Urothelium cell line (cell line): ENCODE measurements at regions not wholly inside any gene's neighbourhood (a gene's known extent, or its start where the extent isn't known, plus 50 kb on each side); places are given as distances from the start of the nearest gene placed in this dataset.
"Not testable (repeated sequence)": the region's sequence is repeated elsewhere in the genome, so short reads cannot be mapped to it uniquely, and the experiment has no call there.

Source experiments
- DNase-seq: peaks from one replicate; pipeline ENCODE4 v3.0.0; 2011; ENCODE audit warnings: low spot score, mixed read lengths
- FAIRE-seq: peaks from 2 replicates; lab custom pipeline; 2011; peaks lifted over from hg19 to GRCh38; lab: Jason Lieb, UNC

- no peak for FAIRE-seq
Measured at GRCh38 chr20:33908336-33908735, 85.4 kb upstream of the RALY start.

GRCh38 chr20:33908868-33909267, 84.8 kb upstream of the RALY start:
- DNase-seq (no peak), FAIRE-seq (no peak)

More at GRCh38 chr20:33908336-33908735, 85.4 kb upstream of the RALY start:
- DNase-seq, result no peak

GRCh38 chr20:33909331-33909921, 84.3 kb upstream of the RALY start:
- FAIRE-seq (no peak), DNase-seq (peak; percentile 88)

GRCh38 chr20:33910056-33910455, 83.7 kb upstream of the RALY start:
- FAIRE-seq, result no peak

GRCh38 chr20:33910529-33911327, 83.0 kb upstream of the RALY start:
- DNase-seq (no peak), FAIRE-seq (no peak)

More at GRCh38 chr20:33910056-33910455, 83.7 kb upstream of the RALY start:
- no peak for DNase-seq

- DNase-seq, result peak; percentile 87
- no peak for FAIRE-seq
Measured at GRCh38 chr20:33914919-33915318, 78.8 kb upstream of the RALY start.

- DNase-seq, result peak; percentile 45
- no peak for FAIRE-seq
Measured at GRCh38 chr20:33915726-33916331, 77.9 kb upstream of the RALY start.

GRCh38 chr20:33916768-33917167, 76.9 kb upstream of the RALY start:
- no peak for FAIRE-seq

GRCh38 chr20:33917831-33918525, 75.7 kb upstream of the RALY start:
- no peak for DNase-seq
- no peak for FAIRE-seq

More at GRCh38 chr20:33916768-33917167, 76.9 kb upstream of the RALY start:
- DNase-seq, result no peak

- DNase-seq, result no peak
- FAIRE-seq, result no peak
Measured at GRCh38 chr20:33918662-33919061, 75.0 kb upstream of the RALY start.

- FAIRE-seq, result no peak
Measured at GRCh38 chr20:33919653-33920052, 74.1 kb upstream of the RALY start.

GRCh38 chr20:33922224-33922623, 71.5 kb upstream of the RALY start:
- no peak for DNase-seq
- no peak for FAIRE-seq

More at GRCh38 chr20:33919653-33920052, 74.1 kb upstream of the RALY start:
- DNase-seq, result no peak

- DNase-seq (no peak), FAIRE-seq (no peak)
Measured at GRCh38 chr20:33923740-33924139, 70.0 kb upstream of the RALY start.

- no peak for FAIRE-seq
- no peak for DNase-seq
Measured at GRCh38 chr20:33925867-33926266, 67.8 kb upstream of the RALY start.

GRCh38 chr20:33926425-33926824, 67.3 kb upstream of the RALY start:
- DNase-seq (no peak), FAIRE-seq (no peak)

- DNase-seq (no peak), FAIRE-seq (no peak)
Measured at GRCh38 chr20:33927724-33928123, 66.0 kb upstream of the RALY start.

- no peak for DNase-seq
- FAIRE-seq, result no peak
Measured at GRCh38 chr20:33929917-33930316, 63.8 kb upstream of the RALY start.

GRCh38 chr20:33933469-33933909, 60.2 kb upstream of the RALY start:
- no peak for FAIRE-seq
- no peak for DNase-seq

GRCh38 chr20:33936656-33937055, 57.1 kb upstream of the RALY start:
- DNase-seq (no peak), FAIRE-seq (no peak)

GRCh38 chr20:33939031-33939430, 54.7 kb upstream of the RALY start:
- not testable (repeated sequence) for DNase-seq, FAIRE-seq

GRCh38 chr20:33940666-33941065, 53.0 kb upstream of the RALY start:
- FAIRE-seq (no peak), DNase-seq (no peak)
